Fibroblast of skin of back (primary cell): ENCODE measurements at regions not wholly inside any gene's neighbourhood (a gene's known extent, or its start where the extent isn't known, plus 50 kb on each side); places are given as distances from the start of the nearest gene placed in this dataset.
A peak's percentile ranks its signal among the peaks of the same experiment; 100 is the strongest.

Experiments
- DNase-seq: peaks from one replicate; pipeline ENCODE4 v3.0.0-alpha.2; 2013

DNA sequence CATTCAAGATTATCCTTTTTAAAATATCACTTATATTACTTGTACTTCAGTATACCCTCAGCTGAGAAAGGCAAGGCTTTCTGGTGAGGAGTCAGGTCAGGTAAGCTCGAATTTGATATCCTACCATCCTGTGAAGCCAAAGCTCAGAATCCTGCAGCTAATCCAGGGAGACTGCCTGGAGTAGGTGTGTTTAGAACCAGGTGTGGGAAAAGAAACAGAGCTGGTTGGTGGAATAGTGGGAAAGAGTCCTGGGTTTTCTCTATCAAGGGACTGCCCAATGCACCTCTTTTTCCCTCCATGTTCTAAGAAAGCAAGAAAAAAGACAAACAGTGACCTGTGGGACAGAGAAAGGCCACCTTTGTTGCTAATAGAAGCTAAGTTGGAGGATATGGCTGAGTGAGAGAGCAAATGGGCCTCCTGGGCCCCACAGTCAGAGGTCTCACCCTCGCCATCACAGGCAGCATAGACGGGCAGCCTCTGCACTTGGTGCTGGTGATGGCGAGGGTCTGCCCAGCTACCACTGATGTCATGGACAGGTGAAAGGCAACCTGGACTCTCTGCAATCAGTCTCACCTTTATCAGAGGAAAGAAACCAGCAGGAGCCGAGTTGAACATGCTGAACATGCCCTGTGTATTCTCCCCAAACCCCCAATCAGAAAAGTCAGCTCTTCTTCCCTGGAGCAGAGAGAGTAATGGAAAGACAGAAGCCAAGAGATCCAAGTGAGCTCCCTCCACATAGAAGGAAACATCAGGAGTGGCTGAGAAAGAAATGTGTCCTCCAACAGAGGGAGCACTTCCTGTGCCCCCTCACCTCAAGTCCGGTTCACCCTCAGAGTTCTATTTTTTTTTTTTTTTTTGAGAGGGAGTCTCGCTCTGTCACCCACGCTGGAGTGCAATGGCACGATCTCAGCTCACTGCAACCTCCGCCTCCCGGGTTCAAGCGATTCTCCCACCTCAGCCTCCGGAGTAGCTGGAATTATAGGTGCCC lies 491.3 kb downstream of the BUD13 start:
- DNase-seq = no peak

DNA sequence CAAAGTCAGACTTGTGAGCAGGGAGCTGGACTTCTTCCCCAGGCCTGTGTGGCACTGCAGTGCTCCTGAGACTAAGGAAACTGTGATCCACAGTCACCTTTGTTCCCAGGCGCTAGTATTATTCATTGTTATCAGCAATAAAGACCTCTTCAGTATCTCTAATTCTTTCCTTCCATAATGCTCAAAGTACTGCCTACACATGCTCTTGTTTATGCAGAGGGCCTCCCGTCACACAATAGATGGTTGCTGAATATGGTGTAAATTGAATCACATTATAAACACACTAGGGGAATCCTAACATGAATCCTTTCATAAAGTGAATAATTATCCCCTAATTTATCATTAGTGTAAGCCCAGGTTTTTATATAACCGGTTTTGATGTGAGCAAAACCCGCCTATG lies 493.3 kb downstream of the BUD13 start:
- DNase-seq = no peak

GRCh38 chr11:116278076-116278475 lies 494.7 kb downstream of the BUD13 start:
- DNase-seq = no peak

GRCh38 chr11:116276051-116277044 lies 496.4 kb downstream of the BUD13 start:
- peak; percentile 41 for DNase-seq

GRCh38 chr11:116275635-116276034 lies 497.2 kb downstream of the BUD13 start:
- peak; percentile 57 for DNase-seq

GRCh38 chr11:116274521-116274920 lies 498.3 kb downstream of the BUD13 start:
- no peak for DNase-seq

DNA sequence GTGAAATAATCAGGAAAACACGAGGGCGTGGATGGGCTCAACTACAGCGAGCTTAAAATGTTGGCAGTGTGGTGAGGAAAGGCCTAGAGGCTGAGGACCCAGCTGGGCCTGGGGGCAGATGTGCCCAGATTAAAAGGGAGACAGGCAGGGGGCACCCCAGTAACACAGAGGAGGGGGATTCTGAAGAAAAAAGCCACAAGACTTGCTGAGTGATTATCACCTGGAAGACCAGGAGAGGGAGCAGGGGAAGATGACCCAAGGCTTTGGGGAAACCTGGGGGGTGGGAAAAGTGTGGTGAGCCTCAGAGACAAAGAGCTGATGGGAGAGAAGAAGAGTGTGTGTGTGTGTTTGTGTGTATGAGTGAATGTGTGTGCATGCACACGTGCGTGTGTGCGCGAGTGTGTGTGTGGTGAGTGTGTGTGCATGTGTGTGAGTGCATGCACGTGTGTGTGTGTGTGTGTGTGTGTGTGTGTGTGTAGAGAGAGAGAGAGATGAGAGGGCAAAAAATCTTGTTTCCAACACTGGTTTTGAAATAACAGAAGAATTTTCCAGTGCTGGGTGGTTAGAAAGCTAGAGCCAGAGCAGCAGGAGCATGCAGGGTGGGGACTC lies 500.5 kb downstream of the BUD13 start:
- no peak for DNase-seq

DNA sequence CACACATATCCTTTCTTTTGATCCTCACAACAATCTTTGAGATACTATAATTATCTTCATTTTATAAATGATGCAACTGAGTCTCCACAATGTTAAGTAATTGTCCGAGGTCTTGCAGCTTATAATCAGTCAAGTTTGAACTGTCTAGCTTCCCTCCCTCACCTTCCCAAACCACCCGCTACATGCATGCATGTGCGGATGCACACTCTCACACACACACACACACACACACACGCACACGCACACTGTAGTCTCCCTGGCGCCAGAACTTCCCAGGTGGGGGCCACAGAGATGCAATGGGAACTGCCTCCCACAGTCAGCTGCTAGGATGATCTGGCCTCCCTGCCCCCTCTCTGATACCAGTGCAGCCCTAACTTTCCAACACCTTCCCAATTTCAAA lies 501.3 kb downstream of the BUD13 start:
- no peak for DNase-seq

- no peak for DNase-seq
These were observed 505.6 kb downstream of the BUD13 start for GRCh38 chr11:116267146-116267545.

GRCh38 chr11:116263770-116264169 lies 509.0 kb downstream of the BUD13 start:
- no peak for DNase-seq

DNA sequence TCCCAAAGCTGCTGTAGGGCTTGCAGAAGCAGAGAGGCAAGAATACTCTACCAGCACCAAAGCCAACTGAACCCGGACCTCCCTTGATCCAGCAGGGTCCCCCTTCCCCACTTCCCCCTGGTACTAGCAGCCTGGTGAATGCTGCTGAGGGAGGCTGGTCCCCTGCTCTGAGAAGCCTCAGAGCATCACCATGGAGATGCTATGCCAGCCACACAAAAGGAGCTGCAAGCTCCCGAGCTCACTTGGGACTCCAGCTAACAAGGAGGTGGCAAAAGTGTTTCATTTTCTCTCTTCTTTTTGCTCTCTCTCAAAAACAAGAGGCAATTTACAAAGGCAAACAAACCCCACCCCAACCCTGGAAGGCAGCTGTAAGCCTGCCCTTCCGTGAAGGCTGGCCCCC lies 509.8 kb downstream of the BUD13 start:
- no peak for DNase-seq

DNA sequence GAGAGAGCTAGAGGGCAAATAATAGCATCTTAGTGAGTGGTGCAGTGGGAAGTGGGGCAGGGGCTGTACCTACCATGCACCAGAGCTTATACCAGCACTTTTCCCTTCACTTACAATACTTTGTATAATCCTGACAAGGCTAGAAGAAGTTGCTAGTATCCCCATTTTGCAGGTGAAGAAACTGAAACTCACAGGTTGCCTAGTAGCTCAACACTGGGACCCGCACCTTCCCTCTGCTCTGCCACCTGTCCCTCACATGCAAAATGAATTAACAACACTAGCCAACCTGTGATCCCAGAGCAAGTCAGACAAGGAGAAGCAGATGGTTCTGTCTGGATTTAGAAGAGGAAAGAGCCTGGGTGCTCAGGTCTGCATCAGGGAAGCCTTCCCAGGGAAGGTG lies 510.4 kb downstream of the BUD13 start:
- DNase-seq = no peak

- no peak for DNase-seq
These were observed 511.2 kb downstream of the BUD13 start for GRCh38 chr11:116261606-116262005.

GRCh38 chr11:116258821-116259220 lies 514.0 kb downstream of the BUD13 start:
- no peak for DNase-seq

DNA sequence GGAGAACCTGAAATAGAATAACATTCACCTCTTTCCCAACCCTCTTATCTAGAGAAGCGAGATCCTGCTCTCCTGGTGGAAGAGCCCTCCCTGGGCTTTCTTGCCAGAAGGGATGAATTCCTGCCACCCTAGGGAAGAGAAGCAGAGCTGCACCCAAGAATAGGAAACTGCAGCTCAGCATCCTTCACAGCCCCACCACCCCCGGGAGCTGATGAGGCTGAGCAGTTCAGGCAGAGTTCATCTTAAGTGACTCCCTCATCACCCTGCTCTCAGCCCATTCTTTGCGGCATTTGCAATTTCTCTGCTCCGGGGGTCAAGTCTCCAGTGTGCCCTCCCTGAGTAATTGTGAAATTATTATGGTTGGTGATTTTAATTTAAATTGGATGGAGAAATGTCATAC lies 514.9 kb downstream of the BUD13 start:
- DNase-seq = no peak

DNA sequence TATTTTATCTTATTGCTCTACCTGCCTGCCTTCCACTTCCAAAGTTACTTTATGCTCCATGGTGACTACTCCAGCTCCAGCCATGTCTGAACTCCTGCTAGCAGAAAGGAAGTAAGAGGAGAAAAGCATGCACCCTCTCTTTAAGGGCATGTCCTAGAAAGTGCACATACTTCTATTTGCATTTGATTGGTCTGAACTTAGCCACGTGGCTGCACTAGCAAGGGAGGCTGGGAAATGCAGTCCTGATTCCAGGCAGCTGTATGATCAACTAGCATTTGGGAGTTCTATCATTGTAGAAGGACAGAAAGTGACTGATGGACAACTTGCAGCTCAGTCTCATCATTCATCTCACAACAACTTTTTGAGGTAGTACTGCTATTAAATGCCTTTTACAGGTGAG lies 515.7 kb downstream of the BUD13 start:
- no peak for DNase-seq

DNA sequence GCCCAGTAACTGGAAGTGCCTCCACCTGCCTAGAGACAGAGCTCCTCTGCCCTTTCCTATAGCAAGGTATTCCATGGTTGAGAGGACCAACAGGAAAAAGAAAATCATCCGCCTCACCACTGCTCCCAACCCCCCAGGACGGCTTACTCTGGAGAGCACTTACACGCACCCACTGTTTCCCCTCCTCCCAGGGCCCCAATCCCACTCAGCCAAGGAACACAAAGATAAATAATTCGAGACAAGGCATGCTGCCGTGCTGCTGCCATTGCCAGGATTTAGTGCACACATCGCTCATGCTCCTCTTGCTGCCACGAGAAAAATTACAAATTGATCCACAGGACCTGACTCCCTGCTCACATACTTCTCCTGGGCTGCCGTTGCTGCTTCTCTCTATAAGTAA lies 516.6 kb downstream of the BUD13 start:
- DNase-seq = no peak

DNA sequence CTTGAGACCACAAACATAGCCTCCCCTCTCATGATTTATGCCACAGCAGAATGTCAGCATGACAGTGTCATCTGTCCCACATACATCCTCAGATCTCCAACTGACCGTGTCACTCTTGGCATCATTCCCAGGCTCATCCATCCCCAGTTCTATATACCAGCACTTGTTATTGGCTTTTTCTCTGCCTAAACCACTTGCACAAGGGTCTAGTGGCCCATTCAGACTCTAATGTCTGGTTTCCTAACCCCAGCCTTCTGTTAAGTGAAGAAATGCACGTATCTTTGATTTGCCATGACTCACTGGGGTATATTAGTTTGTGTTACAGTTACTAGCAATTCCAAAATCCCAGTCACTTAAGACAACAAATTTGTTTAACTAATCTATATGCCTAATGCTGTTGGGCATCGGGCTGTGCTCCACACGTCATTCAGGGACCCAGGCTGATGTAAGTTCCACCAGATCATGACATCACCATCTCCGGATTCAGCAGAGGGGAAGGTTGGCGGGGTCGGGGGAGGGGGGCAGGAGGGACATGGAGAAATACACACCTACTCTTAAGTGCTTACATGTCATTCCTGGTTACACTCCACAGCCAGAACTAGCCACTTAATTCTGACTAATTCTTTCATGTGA lies 517.4 kb downstream of the BUD13 start:
- DNase-seq = no peak

- DNase-seq = no peak
These were observed 522.6 kb downstream of the BUD13 start for GRCh38 chr11:116250155-116250554.

DNA sequence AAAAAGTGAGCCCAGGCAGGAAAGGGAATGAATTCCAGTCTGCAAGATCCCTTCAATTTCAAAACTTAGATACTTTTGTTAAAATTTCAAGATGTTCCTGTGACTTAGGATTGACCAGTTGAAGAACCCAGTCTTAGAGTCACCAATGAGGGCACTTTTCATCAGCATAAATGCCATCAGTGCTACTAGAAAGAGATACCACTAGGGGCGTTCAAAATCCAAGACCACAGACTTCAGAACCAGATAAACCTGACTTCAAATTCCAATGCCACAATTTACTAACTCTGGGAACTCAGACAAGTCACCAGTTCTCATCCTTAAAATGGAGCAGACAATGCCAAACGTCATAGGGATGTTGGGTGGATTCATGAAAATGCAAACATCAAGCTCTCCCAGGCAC lies 523.2 kb downstream of the BUD13 start:
- DNase-seq = no peak

DNA sequence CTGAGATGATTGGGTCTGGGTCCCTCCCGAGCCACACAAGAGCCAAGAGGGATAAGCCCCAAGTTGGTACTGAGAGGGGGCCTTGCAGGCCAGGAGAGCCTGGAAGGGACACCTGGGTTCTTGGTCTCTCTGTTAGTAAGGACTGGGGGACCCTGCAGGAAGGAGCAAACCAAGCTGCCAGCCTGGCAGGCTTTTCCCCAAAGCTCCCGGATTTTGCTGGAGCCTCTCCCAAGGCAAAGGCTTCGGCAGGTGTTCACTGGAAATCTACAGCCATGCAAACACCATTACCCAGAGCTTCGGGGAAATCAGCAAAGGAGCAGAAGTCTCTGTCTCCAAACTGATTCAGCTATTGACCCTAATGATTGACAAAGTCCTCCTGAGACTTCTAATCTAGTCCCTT lies 527.9 kb downstream of the BUD13 start:
- no peak for DNase-seq

DNA sequence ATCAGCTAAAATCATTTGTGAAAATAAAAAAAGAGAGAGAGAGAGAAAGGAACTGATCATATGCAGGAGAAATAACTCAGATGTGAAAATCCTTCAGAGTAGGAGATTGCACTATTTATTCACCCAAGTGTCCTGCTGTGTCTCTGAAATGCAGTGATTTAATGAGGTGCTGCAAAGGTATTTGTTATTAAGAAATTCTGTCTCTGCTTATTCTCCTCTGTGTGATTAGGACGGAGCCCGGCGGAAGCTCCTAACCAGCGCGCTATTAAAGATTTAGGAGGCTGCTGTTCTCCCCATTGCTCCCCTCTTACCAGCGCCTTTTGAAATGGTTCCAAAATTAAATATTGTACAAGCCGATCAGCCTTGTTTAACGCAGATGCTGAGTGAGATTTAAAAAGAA lies 528.3 kb downstream of the BUD13 start:
- DNase-seq = no peak
